ENCODE measurements at regions not wholly inside any gene's neighbourhood (a gene's known extent, or its start where the extent isn't known, plus 50 kb on each side); places are given as distances from the start of the nearest gene placed in this dataset.

DNA sequence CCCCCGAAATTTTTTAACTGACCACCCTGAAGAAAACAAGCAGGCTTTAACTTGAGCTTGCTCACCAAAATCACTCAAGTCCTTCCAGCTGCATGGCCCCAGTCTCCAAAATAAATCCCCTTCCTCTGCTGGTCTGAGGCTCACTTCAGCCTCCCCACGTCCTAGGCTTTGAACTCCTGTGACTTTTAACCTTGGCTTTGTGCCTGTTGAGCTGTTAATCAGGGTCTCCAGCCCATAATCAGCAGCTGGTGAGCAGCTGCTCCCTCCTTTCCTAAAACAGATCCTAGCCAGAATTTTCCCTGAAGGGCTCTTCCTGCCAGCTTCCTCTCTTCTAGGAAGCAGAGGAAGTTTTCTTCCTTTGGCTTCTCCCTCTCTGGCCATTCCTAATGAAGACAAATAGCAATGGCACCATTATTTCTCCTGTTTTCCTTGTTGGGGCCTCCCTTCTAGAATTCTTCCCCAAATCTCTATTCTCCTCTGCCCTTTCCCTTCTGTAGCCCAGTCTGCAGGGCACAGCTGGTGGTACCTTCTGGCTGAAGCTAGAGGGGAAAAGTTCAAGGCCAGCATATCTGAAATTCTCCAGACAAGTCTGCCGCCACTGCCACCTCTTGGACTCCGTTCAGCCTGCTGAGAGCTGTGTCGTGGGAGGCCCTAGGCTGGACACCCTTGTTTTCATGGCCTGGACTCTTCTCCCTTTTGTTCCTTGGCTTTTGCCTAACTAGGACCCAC, 152.1 kb downstream of the NOC3L start:
- Mint-ChIP-seq H3K9me3 (no peaks in the 10 kb centered on the region), H3K27me3 (ENCODE audit: insufficient read depth, low read depth, poor library complexity) (peaks cover 9% of the 10 kb centered on the region), H3K36me3 (ENCODE audit: low read depth) (no peaks in the 10 kb centered on the region), H3K27ac (no peak overlapping the region), H3K4me1 (peaks cover 28% of the 10 kb centered on the region), H3K4me3 (no peak overlapping the region)
- Histone ChIP-seq H3K36me3 (ENCODE audit: insufficient read depth) (no peaks in the 10 kb centered on the region), H3K4me3 (no peak overlapping the region), H3K9me2 (ENCODE audit: insufficient read depth) (peaks cover 9% of the 10 kb centered on the region), H4K20me1 (replicated peaks; ENCODE audit: insufficient read depth) (no peaks in the 10 kb centered on the region), H3K4me2 (no peak overlapping the region), H3K27ac (ENCODE audit: low read depth) (no peak overlapping the region), H3F3A (replicated peaks; ENCODE audit: low read depth) (no peaks in the 10 kb centered on the region), H2AFZ (no peak overlapping the region), H3K27me3 (ENCODE audit: insufficient read depth) (no peaks in the 10 kb centered on the region), H3K4me1 (ENCODE audit: insufficient read depth) (peaks cover 18% of the 10 kb centered on the region), H3K79me2 (replicated peaks; ENCODE audit: insufficient read depth) (no peaks in the 10 kb centered on the region)
- DNase-seq (ENCODE audit: low spot score) (no peak), ATAC-seq (no peak)
- no peak for TF ChIP-seq CREB1 (CRISPR knock-in tag; IDR thresholded peaks at IDR 0.05; ENCODE audit: low read depth)
- TF ChIP-seq, protein P1, sequence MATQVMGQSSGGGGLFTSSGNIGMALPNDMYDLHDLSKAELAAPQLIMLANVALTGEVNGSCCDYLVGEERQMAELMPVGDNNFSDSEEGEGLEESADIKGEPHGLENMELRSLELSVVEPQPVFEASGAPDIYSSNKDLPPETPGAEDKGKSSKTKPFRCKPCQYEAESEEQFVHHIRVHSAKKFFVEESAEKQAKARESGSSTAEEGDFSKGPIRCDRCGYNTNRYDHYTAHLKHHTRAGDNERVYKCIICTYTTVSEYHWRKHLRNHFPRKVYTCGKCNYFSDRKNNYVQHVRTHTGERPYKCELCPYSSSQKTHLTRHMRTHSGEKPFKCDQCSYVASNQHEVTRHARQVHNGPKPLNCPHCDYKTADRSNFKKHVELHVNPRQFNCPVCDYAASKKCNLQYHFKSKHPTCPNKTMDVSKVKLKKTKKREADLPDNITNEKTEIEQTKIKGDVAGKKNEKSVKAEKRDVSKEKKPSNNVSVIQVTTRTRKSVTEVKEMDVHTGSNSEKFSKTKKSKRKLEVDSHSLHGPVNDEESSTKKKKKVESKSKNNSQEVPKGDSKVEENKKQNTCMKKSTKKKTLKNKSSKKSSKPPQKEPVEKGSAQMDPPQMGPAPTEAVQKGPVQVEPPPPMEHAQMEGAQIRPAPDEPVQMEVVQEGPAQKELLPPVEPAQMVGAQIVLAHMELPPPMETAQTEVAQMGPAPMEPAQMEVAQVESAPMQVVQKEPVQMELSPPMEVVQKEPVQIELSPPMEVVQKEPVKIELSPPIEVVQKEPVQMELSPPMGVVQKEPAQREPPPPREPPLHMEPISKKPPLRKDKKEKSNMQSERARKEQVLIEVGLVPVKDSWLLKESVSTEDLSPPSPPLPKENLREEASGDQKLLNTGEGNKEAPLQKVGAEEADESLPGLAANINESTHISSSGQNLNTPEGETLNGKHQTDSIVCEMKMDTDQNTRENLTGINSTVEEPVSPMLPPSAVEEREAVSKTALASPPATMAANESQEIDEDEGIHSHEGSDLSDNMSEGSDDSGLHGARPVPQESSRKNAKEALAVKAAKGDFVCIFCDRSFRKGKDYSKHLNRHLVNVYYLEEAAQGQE (IDR thresholded peaks at IDR 0.05; ENCODE audit: unreplicated experiment): no peak
- no peak for TF ChIP-seq ZNF331 (CRISPR knock-in tag; IDR thresholded peaks at IDR 0.05; ENCODE audit: low read depth)
- TF ChIP-seq STAT1 (IDR thresholded peaks at IDR 0.05; ENCODE audit: unreplicated experiment): no peak
- TF ChIP-seq POLR2AphosphoS5 (IDR thresholded peaks at IDR 0.05; ENCODE audit: low read depth): no peak
- TF ChIP-seq, protein P2, sequence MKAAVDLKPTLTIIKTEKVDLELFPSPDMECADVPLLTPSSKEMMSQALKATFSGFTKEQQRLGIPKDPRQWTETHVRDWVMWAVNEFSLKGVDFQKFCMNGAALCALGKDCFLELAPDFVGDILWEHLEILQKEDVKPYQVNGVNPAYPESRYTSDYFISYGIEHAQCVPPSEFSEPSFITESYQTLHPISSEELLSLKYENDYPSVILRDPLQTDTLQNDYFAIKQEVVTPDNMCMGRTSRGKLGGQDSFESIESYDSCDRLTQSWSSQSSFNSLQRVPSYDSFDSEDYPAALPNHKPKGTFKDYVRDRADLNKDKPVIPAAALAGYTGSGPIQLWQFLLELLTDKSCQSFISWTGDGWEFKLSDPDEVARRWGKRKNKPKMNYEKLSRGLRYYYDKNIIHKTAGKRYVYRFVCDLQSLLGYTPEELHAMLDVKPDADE (IDR thresholded peaks at IDR 0.05): no peak
- no peak for TF ChIP-seq EZH2 (IDR thresholded peaks at IDR 0.05; ENCODE audit: low read depth, unreplicated experiment)
- TF ChIP-seq, protein P3, sequence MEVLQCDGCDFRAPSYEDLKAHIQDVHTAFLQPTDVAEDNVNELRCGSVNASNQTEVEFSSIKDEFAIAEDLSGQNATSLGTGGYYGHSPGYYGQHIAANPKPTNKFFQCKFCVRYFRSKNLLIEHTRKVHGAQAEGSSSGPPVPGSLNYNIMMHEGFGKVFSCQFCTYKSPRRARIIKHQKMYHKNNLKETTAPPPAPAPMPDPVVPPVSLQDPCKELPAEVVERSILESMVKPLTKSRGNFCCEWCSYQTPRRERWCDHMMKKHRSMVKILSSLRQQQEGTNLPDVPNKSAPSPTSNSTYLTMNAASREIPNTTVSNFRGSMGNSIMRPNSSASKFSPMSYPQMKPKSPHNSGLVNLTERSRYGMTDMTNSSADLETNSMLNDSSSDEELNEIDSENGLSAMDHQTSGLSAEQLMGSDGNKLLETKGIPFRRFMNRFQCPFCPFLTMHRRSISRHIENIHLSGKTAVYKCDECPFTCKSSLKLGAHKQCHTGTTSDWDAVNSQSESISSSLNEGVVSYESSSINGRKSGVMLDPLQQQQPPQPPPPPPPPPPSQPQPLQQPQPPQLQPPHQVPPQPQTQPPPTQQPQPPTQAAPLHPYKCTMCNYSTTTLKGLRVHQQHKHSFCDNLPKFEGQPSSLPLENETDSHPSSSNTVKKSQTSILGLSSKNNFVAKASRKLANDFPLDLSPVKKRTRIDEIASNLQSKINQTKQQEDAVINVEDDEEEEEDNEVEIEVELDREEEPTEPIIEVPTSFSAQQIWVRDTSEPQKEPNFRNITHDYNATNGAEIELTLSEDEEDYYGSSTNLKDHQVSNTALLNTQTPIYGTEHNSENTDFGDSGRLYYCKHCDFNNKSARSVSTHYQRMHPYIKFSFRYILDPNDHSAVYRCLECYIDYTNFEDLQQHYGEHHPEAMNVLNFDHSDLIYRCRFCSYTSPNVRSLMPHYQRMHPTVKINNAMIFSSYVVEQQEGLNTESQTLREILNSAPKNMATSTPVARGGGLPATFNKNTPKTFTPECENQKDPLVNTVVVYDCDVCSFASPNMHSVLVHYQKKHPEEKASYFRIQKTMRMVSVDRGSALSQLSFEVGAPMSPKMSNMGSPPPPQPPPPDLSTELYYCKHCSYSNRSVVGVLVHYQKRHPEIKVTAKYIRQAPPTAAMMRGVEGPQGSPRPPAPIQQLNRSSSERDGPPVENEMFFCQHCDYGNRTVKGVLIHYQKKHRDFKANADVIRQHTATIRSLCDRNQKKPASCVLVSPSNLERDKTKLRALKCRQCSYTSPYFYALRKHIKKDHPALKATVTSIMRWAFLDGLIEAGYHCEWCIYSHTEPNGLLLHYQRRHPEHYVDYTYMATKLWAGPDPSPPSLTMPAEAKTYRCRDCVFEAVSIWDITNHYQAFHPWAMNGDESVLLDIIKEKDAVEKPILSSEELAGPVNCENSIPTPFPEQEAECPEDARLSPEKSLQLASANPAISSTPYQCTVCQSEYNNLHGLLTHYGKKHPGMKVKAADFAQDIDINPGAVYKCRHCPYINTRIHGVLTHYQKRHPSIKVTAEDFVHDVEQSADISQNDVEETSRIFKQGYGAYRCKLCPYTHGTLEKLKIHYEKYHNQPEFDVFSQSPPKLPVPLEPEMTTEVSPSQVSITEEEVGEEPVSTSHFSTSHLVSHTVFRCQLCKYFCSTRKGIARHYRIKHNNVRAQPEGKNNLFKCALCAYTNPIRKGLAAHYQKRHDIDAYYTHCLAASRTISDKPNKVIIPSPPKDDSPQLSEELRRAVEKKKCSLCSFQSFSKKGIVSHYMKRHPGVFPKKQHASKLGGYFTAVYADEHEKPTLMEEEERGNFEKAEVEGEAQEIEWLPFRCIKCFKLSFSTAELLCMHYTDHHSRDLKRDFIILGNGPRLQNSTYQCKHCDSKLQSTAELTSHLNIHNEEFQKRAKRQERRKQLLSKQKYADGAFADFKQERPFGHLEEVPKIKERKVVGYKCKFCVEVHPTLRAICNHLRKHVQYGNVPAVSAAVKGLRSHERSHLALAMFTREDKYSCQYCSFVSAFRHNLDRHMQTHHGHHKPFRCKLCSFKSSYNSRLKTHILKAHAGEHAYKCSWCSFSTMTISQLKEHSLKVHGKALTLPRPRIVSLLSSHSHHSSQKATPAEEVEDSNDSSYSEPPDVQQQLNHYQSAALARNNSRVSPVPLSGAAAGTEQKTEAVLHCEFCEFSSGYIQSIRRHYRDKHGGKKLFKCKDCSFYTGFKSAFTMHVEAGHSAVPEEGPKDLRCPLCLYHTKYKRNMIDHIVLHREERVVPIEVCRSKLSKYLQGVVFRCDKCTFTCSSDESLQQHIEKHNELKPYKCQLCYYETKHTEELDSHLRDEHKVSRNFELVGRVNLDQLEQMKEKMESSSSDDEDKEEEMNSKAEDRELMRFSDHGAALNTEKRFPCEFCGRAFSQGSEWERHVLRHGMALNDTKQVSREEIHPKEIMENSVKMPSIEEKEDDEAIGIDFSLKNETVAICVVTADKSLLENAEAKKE (CRISPR knock-in tag; IDR thresholded peaks at IDR 0.05): no peak
- no peak for TF ChIP-seq NANOG (IDR thresholded peaks at IDR 0.05; ENCODE audit: borderline replicate concordance)
- no peak for TF ChIP-seq JUNB (IDR thresholded peaks at IDR 0.05; ENCODE audit: unreplicated experiment)
- TF ChIP-seq, protein P4, sequence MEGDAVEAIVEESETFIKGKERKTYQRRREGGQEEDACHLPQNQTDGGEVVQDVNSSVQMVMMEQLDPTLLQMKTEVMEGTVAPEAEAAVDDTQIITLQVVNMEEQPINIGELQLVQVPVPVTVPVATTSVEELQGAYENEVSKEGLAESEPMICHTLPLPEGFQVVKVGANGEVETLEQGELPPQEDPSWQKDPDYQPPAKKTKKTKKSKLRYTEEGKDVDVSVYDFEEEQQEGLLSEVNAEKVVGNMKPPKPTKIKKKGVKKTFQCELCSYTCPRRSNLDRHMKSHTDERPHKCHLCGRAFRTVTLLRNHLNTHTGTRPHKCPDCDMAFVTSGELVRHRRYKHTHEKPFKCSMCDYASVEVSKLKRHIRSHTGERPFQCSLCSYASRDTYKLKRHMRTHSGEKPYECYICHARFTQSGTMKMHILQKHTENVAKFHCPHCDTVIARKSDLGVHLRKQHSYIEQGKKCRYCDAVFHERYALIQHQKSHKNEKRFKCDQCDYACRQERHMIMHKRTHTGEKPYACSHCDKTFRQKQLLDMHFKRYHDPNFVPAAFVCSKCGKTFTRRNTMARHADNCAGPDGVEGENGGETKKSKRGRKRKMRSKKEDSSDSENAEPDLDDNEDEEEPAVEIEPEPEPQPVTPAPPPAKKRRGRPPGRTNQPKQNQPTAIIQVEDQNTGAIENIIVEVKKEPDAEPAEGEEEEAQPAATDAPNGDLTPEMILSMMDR (conservative IDR thresholded peaks at IDR 0.05; ENCODE audit: low read depth in 2 of 2): no peak

Measured in GM23338 (cell line).